ENCODE measurements at regions not wholly inside any gene's neighbourhood (a gene's known extent, or its start where the extent isn't known, plus 50 kb on each side); places are given as distances from the start of the nearest gene placed in this dataset.

DNA sequence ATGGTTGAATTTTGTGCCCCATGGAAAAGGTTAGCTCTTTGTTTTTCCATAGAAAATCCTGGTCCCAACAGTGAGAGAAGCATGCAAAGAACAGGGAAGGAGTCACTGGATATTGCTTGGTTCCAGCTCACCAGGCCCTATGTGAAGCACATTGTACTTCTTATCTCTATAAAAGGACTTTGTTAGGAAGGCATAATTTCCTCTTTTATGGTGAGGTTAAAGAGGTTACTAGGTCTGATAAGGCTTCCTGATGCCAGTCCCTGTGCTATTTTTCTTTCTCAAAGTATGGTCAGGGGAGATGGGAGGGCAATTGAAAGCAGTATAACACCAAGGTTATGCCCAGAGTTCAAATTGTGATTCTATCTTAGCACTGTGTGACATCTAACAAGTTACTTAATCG lies 162.6 kb downstream of the KIF18A start:
- H3K27me3 Mint-ChIP-seq (ENCODE audit: low read depth in 3 of 3) = peaks cover 0 to 3% (median 1%) of the 10 kb centered on the region in 3 donors
- Histone ChIP-seq H3K4me2 (replicated peaks; ENCODE audit: extremely low read depth, low read length, poor library complexity, severe bottlenecking) (no peak overlapping the region), H3K79me2 (ENCODE audit: insufficient read depth, low read length) (no peaks in the 10 kb centered on the region), H2AFZ (ENCODE audit: insufficient read depth, low read depth, low read length, poor library complexity, severe bottlenecking) (no peak overlapping the region), H3K36me3 (replicated peaks in 1 of 2; ENCODE audit: control insufficient read depth in 1 of 2, insufficient read depth in 2 of 2, low read length in 2 of 2) (no peaks in the 10 kb centered on the region), H3K9ac (ENCODE audit: insufficient read depth, low read length, poor library complexity, severe bottlenecking) (no peak overlapping the region), H3K27me3 (ENCODE audit: control insufficient read depth in 2 of 2, insufficient read depth in 2 of 2, low read length in 2 of 2) (no peaks in the 10 kb centered on the region), H3K27ac (ENCODE audit: low read depth in 1 of 2, low read length in 2 of 2) (no peak overlapping the region), H3K4me1 (ENCODE audit: control insufficient read depth in 1 of 2, insufficient read depth in 2 of 2, low read length in 2 of 2) (no peaks in the 10 kb centered on the region), H3K9me3 (replicated peaks in 1 of 2; ENCODE audit: control insufficient read depth in 1 of 2, insufficient read depth in 1 of 2, low read length in 2 of 2) (no peaks in the 10 kb centered on the region), H4K20me1 (ENCODE audit: insufficient read depth, low read length) (no peaks in the 10 kb centered on the region), H3K4me3 (replicated peaks in 1 of 3; ENCODE audit: low read depth in 2 of 3, low read length in 3 of 3) (no peak overlapping the region)
- no CpG with 5 or more reads among the region's 1 CpG for WGBS (ENCODE audit: insufficient coverage)
- no peak overlapping the region for H3K4me3 Mint-ChIP-seq
- H3K4me1 Mint-ChIP-seq = no peaks in the 10 kb centered on the region
- no peak overlapping the region for H3K27ac Mint-ChIP-seq
- no peak for DNase-seq
- H3K9me3 Mint-ChIP-seq = peaks cover 2 to 9% (median 5%) of the 10 kb centered on the region in 7 donors
- TF ChIP-seq, protein P1, sequence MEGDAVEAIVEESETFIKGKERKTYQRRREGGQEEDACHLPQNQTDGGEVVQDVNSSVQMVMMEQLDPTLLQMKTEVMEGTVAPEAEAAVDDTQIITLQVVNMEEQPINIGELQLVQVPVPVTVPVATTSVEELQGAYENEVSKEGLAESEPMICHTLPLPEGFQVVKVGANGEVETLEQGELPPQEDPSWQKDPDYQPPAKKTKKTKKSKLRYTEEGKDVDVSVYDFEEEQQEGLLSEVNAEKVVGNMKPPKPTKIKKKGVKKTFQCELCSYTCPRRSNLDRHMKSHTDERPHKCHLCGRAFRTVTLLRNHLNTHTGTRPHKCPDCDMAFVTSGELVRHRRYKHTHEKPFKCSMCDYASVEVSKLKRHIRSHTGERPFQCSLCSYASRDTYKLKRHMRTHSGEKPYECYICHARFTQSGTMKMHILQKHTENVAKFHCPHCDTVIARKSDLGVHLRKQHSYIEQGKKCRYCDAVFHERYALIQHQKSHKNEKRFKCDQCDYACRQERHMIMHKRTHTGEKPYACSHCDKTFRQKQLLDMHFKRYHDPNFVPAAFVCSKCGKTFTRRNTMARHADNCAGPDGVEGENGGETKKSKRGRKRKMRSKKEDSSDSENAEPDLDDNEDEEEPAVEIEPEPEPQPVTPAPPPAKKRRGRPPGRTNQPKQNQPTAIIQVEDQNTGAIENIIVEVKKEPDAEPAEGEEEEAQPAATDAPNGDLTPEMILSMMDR (IDR thresholded peaks at IDR 0.05) = no peak
- H3K36me3 Mint-ChIP-seq = no peaks in the 10 kb centered on the region
- intact Hi-C loops (cut with micrococcal nuclease) = no loop called here

DNA sequence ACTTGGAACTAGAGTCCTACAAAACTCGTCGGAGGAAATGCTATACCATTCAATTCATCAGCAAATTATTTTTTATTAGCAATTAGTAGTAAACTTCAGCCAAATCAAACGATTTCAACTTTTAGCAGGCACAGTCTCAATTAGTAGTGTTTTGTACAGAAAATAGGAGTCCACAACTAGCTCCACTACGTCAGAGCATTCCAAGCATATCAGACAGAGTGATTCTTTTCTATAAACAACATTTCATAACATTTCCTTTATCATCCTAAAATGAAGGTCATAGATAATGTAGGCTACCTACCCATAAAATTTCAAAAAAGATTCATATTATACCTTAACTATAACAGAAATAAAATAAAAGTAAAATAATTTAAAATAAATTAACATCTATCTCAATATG lies 169.9 kb downstream of the KIF18A start:
- Histone ChIP-seq H3K4me2 (replicated peaks; ENCODE audit: extremely low read depth, low read length, poor library complexity, severe bottlenecking) (no peak overlapping the region), H2AFZ (ENCODE audit: insufficient read depth, low read depth, low read length, poor library complexity, severe bottlenecking) (no peak overlapping the region)
- H3K27me3 Mint-ChIP-seq (ENCODE audit: low read depth in 3 of 3) = peaks cover 0 to 3% (median 3%) of the 10 kb centered on the region in 3 donors

More for the DNA sequence above, 169.9 kb downstream of the KIF18A start:
- H3K27ac Mint-ChIP-seq = no peak overlapping the region
- H3K4me3 ChIP-seq (replicated peaks in 1 of 3; ENCODE audit: low read depth in 2 of 3, low read length in 3 of 3) = no peak overlapping the region
- intact Hi-C loops (cut with micrococcal nuclease) = no loop called here
- WGBS (ENCODE audit: insufficient coverage) = no CpG with 5 or more reads among the region's 4 CpGs
- no peaks in the 10 kb centered on the region for H4K20me1 ChIP-seq (ENCODE audit: insufficient read depth, low read length)
- H3K9me3 Mint-ChIP-seq = peaks cover 11 to 28% (median 19%) of the 10 kb centered on the region in 7 donors
- H3K36me3 Mint-ChIP-seq = no peaks in the 10 kb centered on the region
- H3K79me2 ChIP-seq (ENCODE audit: insufficient read depth, low read length) = no peaks in the 10 kb centered on the region
- no peaks in the 10 kb centered on the region for H3K27me3 ChIP-seq (ENCODE audit: control insufficient read depth in 2 of 2, insufficient read depth in 2 of 2, low read length in 2 of 2)
- H3K9me3 ChIP-seq (replicated peaks in 1 of 2; ENCODE audit: control insufficient read depth in 1 of 2, insufficient read depth in 1 of 2, low read length in 2 of 2) = peaks cover 0 to 10% of the 10 kb centered on the region in 2 donors
- H3K27ac ChIP-seq (ENCODE audit: low read depth in 1 of 2, low read length in 2 of 2) = no peak overlapping the region
- no peak for DNase-seq
- no peak overlapping the region for H3K4me3 Mint-ChIP-seq
- no peaks in the 10 kb centered on the region for H3K4me1 ChIP-seq (ENCODE audit: control insufficient read depth in 1 of 2, insufficient read depth in 2 of 2, low read length in 2 of 2)
- no peak overlapping the region for H3K9ac ChIP-seq (ENCODE audit: insufficient read depth, low read length, poor library complexity, severe bottlenecking)
- TF ChIP-seq, protein P1 (IDR thresholded peaks at IDR 0.05) = no peak
- H3K4me1 Mint-ChIP-seq = no peaks in the 10 kb centered on the region
- no peaks in the 10 kb centered on the region for H3K36me3 ChIP-seq (replicated peaks in 1 of 2; ENCODE audit: control insufficient read depth in 1 of 2, insufficient read depth in 2 of 2, low read length in 2 of 2)

Data from CD14-positive monocyte (primary cell).